ENCODE measurements at regions not wholly inside any gene's neighbourhood (a gene's known extent, or its start where the extent isn't known, plus 50 kb on each side); places are given as distances from the start of the nearest gene placed in this dataset.
"Not testable (repeated sequence)": the region's sequence is repeated elsewhere in the genome, so short reads cannot be mapped to it uniquely, and the experiment has no call there.

GRCh38 chr11:123338997-123339752, 90.9 kb upstream of the GRAMD1B start:
- no peak for DNase-seq

DNA sequence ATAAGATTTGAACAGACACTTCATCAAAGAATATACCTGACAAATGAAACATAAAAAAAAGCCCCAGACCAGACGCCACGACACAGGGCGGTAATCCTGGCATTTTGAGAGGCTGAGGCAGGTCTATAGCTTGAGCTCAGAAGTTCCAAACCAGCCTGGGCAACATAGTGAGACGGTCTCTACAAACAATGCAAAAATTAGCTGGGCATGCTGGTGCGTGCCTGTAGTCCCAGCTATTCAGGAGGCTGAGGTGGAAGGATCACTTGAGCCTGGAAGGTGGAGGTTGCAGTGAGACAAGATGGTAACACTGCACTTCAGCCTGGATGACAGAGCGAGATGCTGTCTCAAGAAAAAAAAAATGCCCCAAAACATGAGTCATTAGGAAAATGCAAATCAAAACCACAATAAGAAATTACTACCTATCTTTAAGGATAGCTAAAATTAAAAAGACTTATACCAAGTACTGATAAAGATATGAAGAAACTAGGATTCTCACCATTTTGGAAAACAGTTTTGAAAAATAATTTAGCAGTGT, 91.7 kb upstream of the GRAMD1B start:
- no peak for DNase-seq

DNA sequence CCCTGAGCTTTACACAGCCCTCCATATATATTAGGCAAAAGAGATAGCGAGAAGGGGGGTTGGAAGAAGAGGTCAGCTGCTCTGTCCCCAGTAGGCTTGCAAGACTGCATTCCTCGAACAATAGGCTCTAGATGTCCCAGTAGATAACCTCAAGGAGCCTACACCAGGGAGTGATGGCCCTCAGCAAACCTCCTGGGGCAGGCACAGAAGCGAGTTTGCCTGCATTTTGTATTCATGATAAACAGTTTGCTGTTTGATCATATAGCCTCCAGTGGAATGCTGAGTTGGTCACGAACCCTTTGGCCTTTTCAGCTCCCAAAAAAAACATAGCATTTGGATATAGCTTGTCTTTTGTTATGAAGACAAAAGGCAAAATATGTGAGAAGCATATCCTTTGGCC, 95.1 kb upstream of the GRAMD1B start:
- DNase-seq: no peak

GRCh38 chr11:123332577-123332976, 97.5 kb upstream of the GRAMD1B start:
- not testable (repeated sequence) for DNase-seq

DNA sequence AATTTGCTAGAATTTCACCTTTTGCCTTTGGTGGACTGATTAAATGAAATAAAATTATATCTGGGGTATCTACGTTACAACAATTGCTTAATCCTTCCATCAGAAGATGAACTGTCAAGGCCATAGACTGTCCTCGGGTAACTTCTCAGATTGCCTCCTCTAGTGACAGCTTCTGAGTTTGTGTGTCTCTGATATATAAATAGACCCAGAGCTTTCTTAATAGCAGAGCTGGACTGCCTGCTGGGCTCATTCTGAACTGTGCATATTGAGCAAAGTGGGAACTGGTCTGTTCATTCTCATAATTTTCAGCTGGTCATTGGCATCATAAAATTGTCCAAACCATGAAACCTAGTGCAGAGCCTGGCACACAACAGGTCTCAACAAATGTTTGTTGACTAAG, 99.1 kb upstream of the GRAMD1B start:
- no peak for DNase-seq

DNA sequence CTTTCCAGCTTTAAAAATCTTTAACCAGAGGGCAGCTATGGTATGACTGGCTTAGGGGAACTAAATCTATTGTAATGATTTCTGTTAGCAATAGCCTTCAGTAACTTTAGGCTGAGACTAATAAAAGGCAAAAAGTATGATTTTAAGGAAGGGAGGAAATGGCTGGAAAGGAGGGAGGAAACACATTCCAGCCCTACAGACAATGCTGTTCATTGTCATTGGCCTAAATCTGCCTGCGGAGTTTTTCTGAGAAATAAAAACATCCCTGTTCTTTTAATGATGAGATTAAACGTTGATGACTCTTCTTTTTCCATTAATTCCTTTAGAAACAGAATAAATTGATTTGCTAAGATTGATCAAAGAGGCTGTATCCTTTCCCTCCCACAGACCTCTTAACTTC, 99.6 kb upstream of the GRAMD1B start:
- DNase-seq: no peak

DNA sequence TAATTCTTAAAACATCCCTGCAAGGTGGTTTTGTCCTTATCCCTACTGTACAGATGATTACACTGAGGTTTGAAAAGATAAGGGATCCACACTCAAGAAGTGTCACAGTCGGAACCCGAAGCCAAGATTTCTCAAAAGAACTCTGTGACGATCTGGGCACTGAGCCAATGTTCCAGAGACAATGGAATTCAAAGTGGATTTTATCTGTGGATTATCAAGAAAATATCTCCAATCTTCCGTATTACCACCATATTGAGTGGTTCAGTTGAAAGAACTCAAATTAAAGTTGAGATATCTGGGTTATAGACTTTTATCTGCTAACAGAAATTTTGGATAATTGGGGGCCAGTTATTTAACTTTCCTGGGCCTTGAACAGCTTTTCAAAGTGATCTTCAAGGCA, 100.0 kb upstream of the GRAMD1B start:
- no peak for DNase-seq

- no peak for DNase-seq
These were observed 101.7 kb upstream of the GRAMD1B start for GRCh38 chr11:123328281-123328867.

DNA sequence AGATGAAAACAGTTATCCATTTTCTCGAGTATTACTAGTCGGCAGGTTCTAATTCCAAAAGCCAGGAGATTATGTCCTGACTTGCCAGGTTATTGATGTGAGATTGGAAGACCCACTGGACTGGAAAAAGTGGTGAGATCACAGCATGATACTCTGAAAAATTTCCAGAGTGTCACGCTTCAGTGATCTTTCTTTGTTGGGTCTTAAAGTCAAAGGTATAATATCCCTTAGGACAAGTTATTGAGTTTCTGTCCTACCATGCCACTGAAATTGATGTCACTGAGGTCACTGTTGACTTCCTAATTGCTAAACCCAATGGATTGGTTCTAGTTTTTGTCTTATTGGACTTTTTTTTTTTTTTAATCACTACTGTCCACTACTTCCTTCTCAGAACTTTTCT, 104.5 kb upstream of the GRAMD1B start:
- DNase-seq: no peak

DNA sequence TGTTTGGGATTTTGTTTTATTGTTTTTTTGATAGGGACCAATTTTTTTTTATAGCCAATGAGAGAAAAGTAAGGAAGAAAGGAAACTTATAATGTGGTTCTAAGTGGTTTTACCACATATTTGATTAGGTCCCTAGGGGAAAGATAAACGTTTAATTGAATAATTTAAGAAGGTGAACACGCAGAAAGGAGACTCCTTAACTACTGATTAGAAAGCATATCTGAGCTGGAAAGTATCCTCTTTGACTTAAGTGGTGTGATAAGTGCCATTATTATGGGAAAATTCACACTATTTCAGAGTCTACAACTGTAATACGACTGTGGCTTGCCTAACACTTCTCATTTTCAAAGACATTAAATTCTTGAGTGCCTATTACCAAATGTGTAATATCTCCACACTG, 106.5 kb upstream of the GRAMD1B start:
- DNase-seq: no peak

GRCh38 chr11:123321636-123322035, 108.4 kb upstream of the GRAMD1B start:
- no peak for DNase-seq

- DNase-seq: no peak
These were observed 111.4 kb upstream of the GRAMD1B start for GRCh38 chr11:123318623-123319022.

- not testable (repeated sequence) for DNase-seq
These were observed 111.9 kb upstream of the GRAMD1B start for GRCh38 chr11:123318132-123318531.

- DNase-seq: no peak
These were observed 114.1 kb upstream of the GRAMD1B start for GRCh38 chr11:123316003-123316402.

GRCh38 chr11:123314972-123315371, 115.1 kb upstream of the GRAMD1B start:
- DNase-seq: no peak

- no peak for DNase-seq
These were observed 116.8 kb upstream of the GRAMD1B start for GRCh38 chr11:123313262-123313661.

DNA sequence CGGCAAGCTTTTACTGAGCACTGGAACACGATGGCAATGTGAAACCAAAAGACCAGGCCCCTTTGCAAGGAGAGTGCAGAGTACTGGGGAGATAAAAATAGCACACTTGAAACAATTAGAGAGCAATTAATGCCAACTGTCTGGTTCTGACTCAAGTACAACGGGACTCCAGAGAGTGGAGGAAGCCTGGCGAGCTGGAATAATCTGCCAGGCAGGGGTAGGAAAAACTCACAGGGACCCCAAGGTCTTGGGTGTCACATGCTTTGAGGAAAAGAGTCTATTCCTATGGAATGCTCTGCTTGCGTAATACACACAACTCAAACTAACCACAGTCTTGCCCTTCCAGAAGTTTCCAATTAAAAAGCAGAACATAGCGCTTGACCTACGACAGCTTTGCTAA, 113.0 kb upstream of the CLMP start:
- DNase-seq: no peak

DNA sequence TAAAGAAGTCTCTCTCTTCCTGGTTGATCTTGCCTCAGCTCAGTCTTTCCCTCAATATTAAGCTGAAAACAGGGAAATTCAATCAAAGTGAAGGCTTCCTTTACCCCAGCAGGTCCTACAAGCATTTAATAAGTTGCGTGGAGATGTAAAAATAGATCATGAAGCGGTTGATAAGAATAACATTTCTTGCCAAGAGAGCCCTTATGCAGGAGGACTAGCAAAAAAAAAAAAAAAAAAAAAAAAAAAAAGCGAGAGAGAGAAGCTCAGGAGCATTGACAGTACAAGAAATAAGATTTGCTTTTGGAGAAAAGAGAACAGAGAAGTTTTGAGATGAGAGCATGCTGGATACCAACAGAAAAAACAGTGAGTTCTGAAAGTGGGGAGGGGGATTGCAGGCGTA, 112.2 kb upstream of the CLMP start:
- DNase-seq: no peak

GRCh38 chr11:123306531-123306930, 111.5 kb upstream of the CLMP start:
- no peak for DNase-seq

DNA sequence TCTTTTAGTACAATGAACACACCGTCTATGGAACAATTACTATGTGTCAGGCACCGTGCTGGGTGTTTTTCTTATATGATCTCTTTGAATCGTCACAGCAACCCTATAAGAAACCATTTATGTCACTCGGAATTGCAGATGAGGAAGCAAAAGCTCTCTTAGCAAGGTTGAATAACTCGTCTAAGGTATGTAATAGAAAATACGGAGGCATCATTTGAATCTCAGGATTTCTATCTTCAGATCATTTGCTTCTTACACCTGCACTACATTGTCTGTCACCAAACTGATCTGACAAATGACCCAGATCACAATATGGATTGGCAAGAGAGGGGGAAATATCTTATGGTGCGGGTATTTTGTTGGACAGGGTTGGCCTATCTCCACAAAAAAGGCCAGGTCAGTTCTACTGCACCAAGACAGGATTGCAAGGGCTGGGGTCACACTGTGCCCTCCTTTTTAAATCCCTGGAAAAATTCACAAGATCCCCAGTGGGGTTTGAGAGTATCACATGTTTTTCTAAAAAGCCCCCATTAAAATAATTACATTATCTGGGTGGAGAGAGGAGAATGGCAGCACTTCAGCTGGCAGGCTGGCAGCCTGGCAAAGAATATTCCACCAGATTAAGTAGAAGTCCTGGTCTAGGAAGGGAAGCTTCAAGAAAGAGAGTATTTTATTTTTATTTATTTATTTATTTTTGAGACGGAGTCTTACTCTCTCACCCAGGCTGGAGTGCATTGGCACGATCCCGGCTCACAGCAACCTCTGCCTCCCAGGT, 110.7 kb upstream of the CLMP start:
- no peak for DNase-seq

DNA sequence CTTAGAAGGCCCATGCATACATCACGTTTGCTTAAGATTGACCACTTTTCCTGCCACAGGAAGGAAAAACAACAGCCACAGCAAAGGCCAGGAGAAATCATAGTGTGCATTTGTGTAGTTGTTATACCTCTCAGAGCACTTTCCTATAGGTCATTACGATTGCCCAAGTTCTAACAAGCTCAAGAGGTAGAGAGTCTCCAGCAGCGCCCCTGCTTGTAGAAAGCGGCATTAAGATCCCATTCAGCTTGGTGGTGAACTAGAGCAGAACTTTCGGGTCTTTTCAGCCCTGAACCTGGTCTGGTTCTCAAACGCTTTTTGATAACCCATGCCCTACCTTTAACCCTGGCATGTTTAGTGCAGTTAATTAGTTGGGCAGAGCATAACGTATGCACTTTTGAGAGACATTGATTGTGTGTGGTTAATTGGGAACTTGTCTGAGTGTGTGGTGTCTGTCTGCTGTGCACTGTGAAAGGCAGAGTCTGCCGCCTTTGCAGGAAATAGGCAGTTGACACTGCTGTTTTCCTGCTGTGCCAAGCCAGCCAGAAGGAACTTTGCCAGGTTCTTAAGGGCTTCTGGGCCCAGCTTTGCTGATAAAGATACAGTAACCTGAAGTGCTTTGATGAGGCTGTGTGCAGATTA, 109.9 kb upstream of the CLMP start:
- no peak for DNase-seq

- DNase-seq: no peak
These were observed 108.9 kb upstream of the CLMP start for GRCh38 chr11:123303924-123304323.

GRCh38 chr11:123302751-123303195, 107.7 kb upstream of the CLMP start:
- no peak for DNase-seq
